HCT116 (cell line): ENCODE measurements at regions not wholly inside any gene's neighbourhood (a gene's known extent, or its start where the extent isn't known, plus 50 kb on each side); places are given as distances from the start of the nearest gene placed in this dataset.

Source experiments
- ATAC-seq: fragments of 200-7000 bp; cut with Tn5 transposase; 2 replicates; pipeline ENCODE4 v1.9.1; 2020; ENCODE audit warnings: mild to moderate bottlenecking, moderate library complexity
- BruUV-seq: library from RNA; stranded (reverse); fragments of 400-500 nt; replicated peaks from 2 replicates; lab custom pipeline; 2021; lab: Mats Ljungman, UMichigan
- CTCF ChIA-PET: fragments of 300-600 bp; sonication (Branson Sonifier 250); formaldehyde crosslinking; loops from one replicate; lab custom pipeline; 2021; ENCODE audit warnings: antibody characterized with exemption; lab: Charles Lee
- POLR2A ChIA-PET: fragments of 300-600, 350-600 bp; sonication (Branson Sonifier 250); formaldehyde crosslinking; loops from one replicate; lab custom pipeline; 2021; ENCODE audit warnings: antibody characterized with exemption; lab: Charles Lee
- RAD21 ChIA-PET, 2 experiments: fragments of 300-600 bp; sonication (Branson Sonifier 250); formaldehyde crosslinking; loops; one replicate each; lab custom pipeline; 2023; ENCODE audit warnings: low total read pairs in 2 of 2; ENCODE audit not compliant: uncharacterized antibody in 2 of 2, unreplicated experiment in 2 of 2, low non-redundant PET in 1 of 2; lab: Charles Lee
- DNase-seq: peaks from one replicate; pipeline ENCODE4 v3.0.0-alpha.2; 2010; ENCODE audit warnings: low read depth, low spot score
- H2AFZ ChIP-seq: fragments of 200-600 bp; shearing (Covaris generic), sonication (generic); 2 replicates; pipeline ENCODE4 v1.6.1; 2017; ENCODE audit warnings: low read depth, mixed run types, mixed read lengths, antibody characterized with exemption, low read length; ENCODE audit not compliant: poor library complexity, severe bottlenecking
- H3K27ac ChIP-seq: 2 replicates; pipeline ENCODE4 v1.5.1; 2012; ENCODE audit warnings: low read depth, low read length
- H3K27me3 ChIP-seq: fragments of 200-600 bp; sonication (generic); 2 replicates; pipeline ENCODE4 v1.6.1; 2016; ENCODE audit warnings: mixed run types, low read length, mixed read lengths; ENCODE audit not compliant: insufficient read depth
- H3K36me3 ChIP-seq, 2 experiments: fragments of 200-500 bp in 1 of 2; fragments of 200-600 bp in 1 of 2; sonication (Bioruptor generic) in 1 of 2; sonication (generic) in 1 of 2; 2 replicates each; pipeline versions ENCODE4 v1.5.1 to v1.6.1; 2014 to 2016; ENCODE audit warnings: low read length in 2 of 2, inconsistent platforms in 1 of 2, mixed read lengths in 1 of 2, mixed run types in 1 of 2; ENCODE audit not compliant: insufficient read depth in 2 of 2, control insufficient read depth in 1 of 2
- H3K4me1 ChIP-seq, 2 experiments: fragments of 200-600 bp in 1 of 2; sonication (generic) in 1 of 2; 2 replicates each; pipeline versions ENCODE4 v1.5.1 to v1.6.1; 2012 to 2017; ENCODE audit warnings: low read length in 2 of 2, inconsistent platforms in 1 of 2, mild to moderate bottlenecking in 1 of 2, mixed read lengths in 1 of 2, mixed run types in 1 of 2, moderate library complexity in 1 of 2; ENCODE audit not compliant: insufficient read depth in 2 of 2, control insufficient read depth in 1 of 2
- H3K4me2 ChIP-seq: fragments of 200-600 bp; sonication (generic); 2 replicates; pipeline ENCODE4 v1.6.1; 2017; ENCODE audit warnings: mixed run types, low read length, mixed read lengths
- H3K4me3 ChIP-seq, 2 experiments: fragments of 200-600 bp in 1 of 2; sonication (generic) in 1 of 2; replicated peaks in 1 of 2; 2 replicates each; pipeline ENCODE4 v1.5.1; 2011 to 2016; ENCODE audit warnings: low read length in 2 of 2, control low read depth in 1 of 2, low read depth in 1 of 2, mild to moderate bottlenecking in 1 of 2, mixed read lengths in 1 of 2, mixed run types in 1 of 2
- H3K79me2 ChIP-seq: fragments of 200-600 bp; sonication (generic); 2 replicates; pipeline ENCODE4 v1.6.1; 2017; ENCODE audit warnings: mild to moderate bottlenecking, mixed run types, low read length, moderate library complexity, mixed read lengths; ENCODE audit not compliant: insufficient read depth
- H3K9ac ChIP-seq: fragments of 200-600 bp; sonication (generic); 2 replicates; pipeline ENCODE4 v1.6.1; 2016; ENCODE audit warnings: low read length, mixed read lengths
- H3K9me2 ChIP-seq: fragments of 200-600 bp; sonication (generic), shearing (Covaris generic); 2 replicates; pipeline ENCODE4 v1.6.1; 2017; ENCODE audit warnings: mixed run types, mild to moderate bottlenecking, moderate library complexity; ENCODE audit not compliant: insufficient read depth
- H3K9me3 ChIP-seq, 2 experiments: fragments of 200-500 bp in 1 of 2; fragments of 200-600 bp in 1 of 2; sonication (Bioruptor generic) in 1 of 2; sonication (generic) in 1 of 2; 2 replicates each; pipeline ENCODE4 v1.6.1; 2014 to 2017; ENCODE audit warnings: low read length in 2 of 2, mixed read lengths in 2 of 2, inconsistent platforms in 1 of 2, low read depth in 1 of 2, mild to moderate bottlenecking in 1 of 2, mixed run types in 1 of 2, moderate library complexity in 1 of 2; ENCODE audit not compliant: control insufficient read depth in 1 of 2, insufficient read depth in 1 of 2
- H4K20me1 ChIP-seq: fragments of 200-600 bp; sonication (generic), shearing (Covaris generic); 2 replicates; pipeline ENCODE4 v1.6.1; 2017; ENCODE audit warnings: mixed run types, mild to moderate bottlenecking, moderate library complexity; ENCODE audit not compliant: insufficient read depth
- CTCF ChIP-seq, 3 experiments: fragments of 200-600 bp in 1 of 3; sonication (generic) in 1 of 3; IDR thresholded peaks in 2 of 3; conservative IDR thresholded peaks in 1 of 3; 2 replicates each; pipeline ENCODE4 v1.5.1; 2012 to 2017; ENCODE audit warnings: low read depth in 2 of 3, low read length in 2 of 3, antibody characterized with exemption in 1 of 3, borderline replicate concordance in 1 of 3, control low read depth in 1 of 3, mild to moderate bottlenecking in 1 of 3, mixed read lengths in 1 of 3, mixed run types in 1 of 3, moderate library complexity in 1 of 3; ENCODE audit not compliant: insufficient read depth in 1 of 3
- EZH2 ChIP-seq: fragments of 200-600 bp; sonication (generic); IDR thresholded peaks from 2 replicates; pipeline ENCODE4 v1.6.1; 2017; ENCODE audit warnings: antibody characterized with exemption, mixed run types
- MAX ChIP-seq: IDR thresholded peaks from 2 replicates; pipeline ENCODE4 v1.6.1; 2012
- POLR2A ChIP-seq: IDR thresholded peaks from 2 replicates; pipeline ENCODE4 v1.7.0; 2011; ENCODE audit warnings: borderline replicate concordance; ENCODE audit not compliant: insufficient read depth, insufficient read length; ENCODE audit errors: extremely low read depth
- POLR2AphosphoS5 ChIP-seq: IDR thresholded peaks from 2 replicates; pipeline ENCODE4 v1.6.1; 2011; ENCODE audit warnings: mild to moderate bottlenecking, low read depth, low read length, moderate library complexity
- ZBTB33 ChIP-seq: IDR thresholded peaks from 2 replicates; pipeline ENCODE4 v1.6.1; 2011; ENCODE audit warnings: mild to moderate bottlenecking, low read length, moderate library complexity; ENCODE audit not compliant: insufficient replicate concordance; ENCODE audit errors: extremely low read depth
- intact Hi-C: fragments of 100-400 bp; cut with micrococcal nuclease; formaldehyde crosslinking; loops from 2 replicates; pipeline ENCODE4 v1.10.0; 2022

GRCh38 chr2:126994340-126994777 lies 95.7 kb downstream of the TEX51 start (continued):
- TF ChIP-seq ZBTB33 (no peak), MAX (no peak), POLR2A (no peak), POLR2AphosphoS5 (no peak)

- H3K4me1 ChIP-seq, result no peaks in the 10 kb centered on the region
- RAD21 ChIA-PET, result no interaction called here
- intact Hi-C loops, result no loop called here
Measured at GRCh38 chr2:126995621-126996377, 97.1 kb downstream of the TEX51 start.

More at GRCh38 chr2:126995621-126996377, 97.1 kb downstream of the TEX51 start:
- TF ChIP-seq CTCF (IDR thresholded peaks at IDR 0.05 in 2 of 3, conservative IDR thresholded peaks at IDR 0.05 in 1 of 3; ENCODE audit: borderline replicate concordance in 1 of 3, insufficient read depth in 1 of 3, low read depth in 2 of 3, low read length in 2 of 3) (0 out of 6 replicates have a peak, but pooled peaks of 1 of the 3 experiments have one; percentile 9), EZH2 (no peak)
- Histone ChIP-seq H3K79me2 (no peaks in the 10 kb centered on the region), H3K9me3 (no peaks in the 10 kb centered on the region), H4K20me1 (no peaks in the 10 kb centered on the region), H3K9me2 (no peaks in the 10 kb centered on the region), H3K27me3 (peaks cover 16% of the 10 kb centered on the region), H2AFZ (no peak overlapping the region), H3K9ac (no peak overlapping the region), H3K4me2 (no peak overlapping the region), H3K4me3 (no peak overlapping the region), H3K27ac (no peak overlapping the region), H3K36me3 (no peaks in the 10 kb centered on the region)
- ChIA-PET POLR2A (no interaction called here), CTCF (interaction anchor here (1.3 kb wide), 1 partner anchor 10 kb away, joined by 3 read pairs; no protein-coding TSS in a partner anchor)
- ATAC-seq (peak; percentile 71), DNase-seq (no peak)
- BruUV-seq, result no TSS peak
